ENCODE measurements at regions not wholly inside any gene's neighbourhood (a gene's known extent, or its start where the extent isn't known, plus 50 kb on each side); places are given as distances from the start of the nearest gene placed in this dataset.

DNA sequence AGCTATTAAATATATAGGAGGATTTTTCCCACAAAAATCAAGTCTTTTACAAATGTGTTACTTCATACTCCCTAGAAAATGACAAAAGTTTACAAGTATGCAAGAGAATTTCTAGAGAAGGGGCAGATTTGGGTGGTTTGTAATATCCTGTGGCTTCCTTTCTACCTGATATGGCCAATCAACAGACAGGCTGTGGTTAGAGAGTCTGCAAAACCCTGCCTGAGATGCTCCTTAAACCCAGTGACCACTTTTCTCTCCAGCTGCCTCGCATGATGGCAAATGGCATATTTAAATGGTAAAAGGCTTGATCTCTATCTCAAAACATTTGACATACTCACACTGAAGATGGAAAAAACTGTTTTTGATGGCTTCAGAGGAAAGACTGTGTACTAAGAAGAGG, 550.1 kb upstream of the ZNF462 start (continued):
- no peak for TF ChIP-seq FOXP4 (CRISPR knock-in tag; IDR thresholded peaks at IDR 0.05)

DNA sequence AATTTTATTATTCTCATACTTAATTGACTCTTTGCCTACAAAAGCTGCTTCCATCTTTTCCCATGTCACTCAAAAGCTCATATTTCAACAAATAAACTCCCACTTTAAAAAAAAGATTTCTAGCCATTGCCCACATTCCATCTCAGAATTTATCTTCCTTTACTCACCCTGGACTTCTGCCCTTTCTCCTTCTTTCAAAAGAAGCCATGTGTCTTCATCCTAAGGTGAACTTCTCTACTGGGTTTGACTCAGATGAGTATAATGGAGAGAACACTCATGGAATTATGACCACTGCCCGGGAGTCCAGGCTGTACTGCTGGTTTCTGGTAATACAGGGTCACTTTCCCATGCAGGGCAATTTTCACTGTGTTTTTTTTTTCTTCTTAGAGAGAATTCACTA, 548.5 kb upstream of the ZNF462 start:
- H3K4me3 Mint-ChIP-seq, result no peak overlapping the region
- no peaks in the 10 kb centered on the region for H3K36me3 Mint-ChIP-seq
- ChIA-PET POLR2A (no interaction called here), CTCF (no interaction called here)
- no peak for DNase-seq (ENCODE audit: low spot score)
- TF ChIP-seq FOXP1 (CRISPR knock-in tag; IDR thresholded peaks at IDR 0.05; ENCODE audit: borderline replicate concordance), result no peak
- TF ChIP-seq FOXP4 (CRISPR knock-in tag; IDR thresholded peaks at IDR 0.05), result no peak
- H3K9me3 Mint-ChIP-seq, result peaks cover 11% of the 10 kb centered on the region
- ATAC-seq, result no peak
- H3K27me3 Mint-ChIP-seq (ENCODE audit: low read depth), result no peaks in the 10 kb centered on the region
- no peak overlapping the region for H3K27ac Mint-ChIP-seq
- peaks cover 22% of the 10 kb centered on the region for H3K4me1 Mint-ChIP-seq

- H3K4me1 Mint-ChIP-seq, result peaks cover 29% of the 10 kb centered on the region
- no peak overlapping the region; the same call in 1 of the 2 replicates for H3K27ac Mint-ChIP-seq
- no peak for TF ChIP-seq HMGA2 (CRISPR knock-in tag; IDR thresholded peaks at IDR 0.05)
- no peak for TF ChIP-seq TEAD1 (CRISPR knock-in tag; IDR thresholded peaks at IDR 0.05)
- TF ChIP-seq, protein P1, sequence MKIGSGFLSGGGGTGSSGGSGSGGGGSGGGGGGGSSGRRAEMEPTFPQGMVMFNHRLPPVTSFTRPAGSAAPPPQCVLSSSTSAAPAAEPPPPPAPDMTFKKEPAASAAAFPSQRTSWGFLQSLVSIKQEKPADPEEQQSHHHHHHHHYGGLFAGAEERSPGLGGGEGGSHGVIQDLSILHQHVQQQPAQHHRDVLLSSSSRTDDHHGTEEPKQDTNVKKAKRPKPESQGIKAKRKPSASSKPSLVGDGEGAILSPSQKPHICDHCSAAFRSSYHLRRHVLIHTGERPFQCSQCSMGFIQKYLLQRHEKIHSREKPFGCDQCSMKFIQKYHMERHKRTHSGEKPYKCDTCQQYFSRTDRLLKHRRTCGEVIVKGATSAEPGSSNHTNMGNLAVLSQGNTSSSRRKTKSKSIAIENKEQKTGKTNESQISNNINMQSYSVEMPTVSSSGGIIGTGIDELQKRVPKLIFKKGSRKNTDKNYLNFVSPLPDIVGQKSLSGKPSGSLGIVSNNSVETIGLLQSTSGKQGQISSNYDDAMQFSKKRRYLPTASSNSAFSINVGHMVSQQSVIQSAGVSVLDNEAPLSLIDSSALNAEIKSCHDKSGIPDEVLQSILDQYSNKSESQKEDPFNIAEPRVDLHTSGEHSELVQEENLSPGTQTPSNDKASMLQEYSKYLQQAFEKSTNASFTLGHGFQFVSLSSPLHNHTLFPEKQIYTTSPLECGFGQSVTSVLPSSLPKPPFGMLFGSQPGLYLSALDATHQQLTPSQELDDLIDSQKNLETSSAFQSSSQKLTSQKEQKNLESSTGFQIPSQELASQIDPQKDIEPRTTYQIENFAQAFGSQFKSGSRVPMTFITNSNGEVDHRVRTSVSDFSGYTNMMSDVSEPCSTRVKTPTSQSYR (CRISPR knock-in tag; IDR thresholded peaks at IDR 0.05), result no peak
- no peak for TF ChIP-seq ETV6 (CRISPR knock-in tag; IDR thresholded peaks at IDR 0.05)
- no peak for TF ChIP-seq ZBTB21 (CRISPR knock-in tag; IDR thresholded peaks at IDR 0.05; ENCODE audit: borderline replicate concordance)
- TF ChIP-seq MXD4 (CRISPR knock-in tag; IDR thresholded peaks at IDR 0.05; ENCODE audit: borderline replicate concordance), result no peak
- TF ChIP-seq KAT7 (CRISPR knock-in tag; IDR thresholded peaks at IDR 0.05; ENCODE audit: borderline replicate concordance), result no peak
- no peak for TF ChIP-seq ZNF317 (CRISPR knock-in tag; IDR thresholded peaks at IDR 0.05; ENCODE audit: borderline replicate concordance, low read depth)
- no peak for TF ChIP-seq JUN (CRISPR knock-in tag; IDR thresholded peaks at IDR 0.05)
- TF ChIP-seq E2F1 (CRISPR knock-in tag; IDR thresholded peaks at IDR 0.05), result no peak
- no peak for TF ChIP-seq ATF2 (CRISPR knock-in tag; IDR thresholded peaks at IDR 0.05; ENCODE audit: borderline replicate concordance, low read depth)
- TF ChIP-seq ZNF219 (CRISPR knock-in tag; IDR thresholded peaks at IDR 0.05; ENCODE audit: borderline replicate concordance), result no peak
- TF ChIP-seq, protein P2, sequence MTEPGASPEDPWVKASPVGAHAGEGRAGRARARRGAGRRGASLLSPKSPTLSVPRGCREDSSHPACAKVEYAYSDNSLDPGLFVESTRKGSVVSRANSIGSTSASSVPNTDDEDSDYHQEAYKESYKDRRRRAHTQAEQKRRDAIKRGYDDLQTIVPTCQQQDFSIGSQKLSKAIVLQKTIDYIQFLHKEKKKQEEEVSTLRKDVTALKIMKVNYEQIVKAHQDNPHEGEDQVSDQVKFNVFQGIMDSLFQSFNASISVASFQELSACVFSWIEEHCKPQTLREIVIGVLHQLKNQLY (CRISPR knock-in tag; IDR thresholded peaks at IDR 0.05), result no peak
- no peak for TF ChIP-seq NR2C2 (CRISPR knock-in tag; IDR thresholded peaks at IDR 0.05)
- TF ChIP-seq PRDM15 (CRISPR knock-in tag; IDR thresholded peaks at IDR 0.05), result no peak
- no peak for TF ChIP-seq PRRX2 (CRISPR knock-in tag; IDR thresholded peaks at IDR 0.05)
- no peak for DNase-seq (ENCODE audit: low spot score)
- ChIA-PET POLR2A (no interaction called here), CTCF (no interaction called here)
- ATAC-seq, result no peak
- no peaks in the 10 kb centered on the region for H3K9me3 Mint-ChIP-seq
- H3K36me3 Mint-ChIP-seq, result no peaks in the 10 kb centered on the region
- no peak overlapping the region for H3K4me3 Mint-ChIP-seq
- H3K27me3 Mint-ChIP-seq (ENCODE audit: low read depth), result no peaks in the 10 kb centered on the region
Observed at GRCh38 chr9:106321394-106322180, 541.4 kb upstream of the ZNF462 start.

All from WTC11 (cell line).